ENCODE measurements at regions not wholly inside any gene's neighbourhood (a gene's known extent, or its start where the extent isn't known, plus 50 kb on each side); places are given as distances from the start of the nearest gene placed in this dataset.

DNA sequence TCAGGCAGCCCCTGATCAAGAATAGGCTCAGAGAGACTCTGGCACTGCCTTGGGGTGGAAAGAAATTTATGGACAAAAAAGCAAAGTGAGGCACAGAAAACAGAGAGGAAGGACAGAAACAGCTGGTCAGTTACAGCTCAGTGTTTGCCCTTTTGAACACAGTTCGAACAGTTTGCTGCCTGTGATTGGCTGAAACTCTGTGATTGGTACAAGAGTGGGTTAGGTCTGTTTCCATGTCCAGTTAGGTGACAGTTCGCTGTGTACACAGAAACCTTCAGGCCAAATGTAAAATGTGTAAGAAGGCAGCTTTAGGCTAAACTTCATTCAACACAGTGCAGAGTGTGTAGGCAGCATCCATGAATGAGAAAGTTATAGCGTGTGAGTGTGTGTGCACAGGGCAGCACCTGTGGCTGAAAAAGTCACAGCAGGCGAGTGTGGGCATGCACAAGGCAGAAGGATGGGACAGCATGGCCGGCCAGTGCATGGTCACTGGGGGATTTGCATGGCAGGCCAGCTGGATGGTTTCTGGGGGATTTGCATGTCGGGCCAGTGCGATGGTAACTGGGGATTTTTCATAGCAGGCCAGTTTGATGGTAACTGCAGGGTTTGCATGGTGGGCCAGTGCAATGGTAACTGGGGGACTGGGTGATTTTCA, 75.4 kb upstream of the FRMD1 start:
- Mint-ChIP-seq H3K4me3 (no peak overlapping the region), H3K4me1 (no peaks in the 10 kb centered on the region), H3K9me3 (ENCODE audit: low read depth) (no peaks in the 10 kb centered on the region), H3K27ac (no peak overlapping the region), H3K27me3 (peaks cover 14% of the 10 kb centered on the region), H3K36me3 (ENCODE audit: low read depth) (no peaks in the 10 kb centered on the region)
- intact Hi-C loops (cut with DNase I, micrococcal nuclease), result no loop called here
- DNase-seq, result no peak
- no peak for ATAC-seq
- CTCF ChIA-PET, result no interaction called here
- POLR2A ChIA-PET, result no interaction called here

DNA sequence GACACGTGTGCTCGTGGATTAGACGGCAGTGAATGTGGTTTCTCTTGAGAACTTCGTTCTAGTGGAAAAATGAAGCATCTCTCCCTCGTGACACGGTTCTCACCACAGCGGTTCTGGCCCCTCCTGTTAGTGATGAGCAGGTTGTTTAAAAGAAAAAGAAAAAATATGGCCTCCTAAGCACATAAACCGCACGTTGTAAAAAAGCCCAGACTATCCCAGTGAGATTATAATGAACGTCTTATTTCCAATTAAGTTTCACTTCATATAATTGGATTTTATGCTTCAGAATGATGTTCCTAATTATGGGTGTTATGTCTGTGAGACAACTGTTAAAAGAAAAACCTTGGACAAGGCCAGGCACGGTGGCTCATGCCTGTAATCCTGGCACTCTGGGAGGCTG, 74.5 kb upstream of the FRMD1 start:
- Mint-ChIP-seq H3K4me1 (no peaks in the 10 kb centered on the region), H3K27me3 (peaks cover 13% of the 10 kb centered on the region), H3K27ac (no peak overlapping the region), H3K4me3 (no peak overlapping the region), H3K36me3 (ENCODE audit: low read depth) (no peaks in the 10 kb centered on the region), H3K9me3 (ENCODE audit: low read depth) (no peaks in the 10 kb centered on the region)
- no peak for DNase-seq
- ChIA-PET POLR2A (no interaction called here), CTCF (no interaction called here)
- no peak for ATAC-seq
- intact Hi-C loops (cut with DNase I, micrococcal nuclease), result no loop called here

DNA sequence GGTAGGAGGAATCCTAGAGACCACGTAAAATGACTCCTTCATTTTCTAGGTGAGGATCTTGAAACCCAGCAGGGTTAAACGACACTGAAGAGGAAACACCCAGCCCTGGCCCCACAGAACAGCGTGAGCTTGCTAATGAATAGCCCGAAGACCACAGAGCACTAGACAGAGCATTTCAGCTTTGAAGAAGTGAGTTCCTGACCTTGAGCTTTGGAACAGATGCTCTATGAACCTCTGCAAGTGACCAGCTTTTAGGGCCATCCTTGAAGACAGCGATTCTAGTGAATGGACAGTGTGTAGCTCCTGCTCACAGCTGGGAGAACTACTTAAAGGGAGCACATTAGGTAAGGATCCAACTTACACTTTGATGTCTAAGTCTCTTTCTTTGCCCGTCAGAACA, 74.0 kb upstream of the FRMD1 start:
- H3K36me3 Mint-ChIP-seq (ENCODE audit: low read depth), result no peaks in the 10 kb centered on the region
- intact Hi-C loops (cut with DNase I, micrococcal nuclease), result no loop called here

DNA sequence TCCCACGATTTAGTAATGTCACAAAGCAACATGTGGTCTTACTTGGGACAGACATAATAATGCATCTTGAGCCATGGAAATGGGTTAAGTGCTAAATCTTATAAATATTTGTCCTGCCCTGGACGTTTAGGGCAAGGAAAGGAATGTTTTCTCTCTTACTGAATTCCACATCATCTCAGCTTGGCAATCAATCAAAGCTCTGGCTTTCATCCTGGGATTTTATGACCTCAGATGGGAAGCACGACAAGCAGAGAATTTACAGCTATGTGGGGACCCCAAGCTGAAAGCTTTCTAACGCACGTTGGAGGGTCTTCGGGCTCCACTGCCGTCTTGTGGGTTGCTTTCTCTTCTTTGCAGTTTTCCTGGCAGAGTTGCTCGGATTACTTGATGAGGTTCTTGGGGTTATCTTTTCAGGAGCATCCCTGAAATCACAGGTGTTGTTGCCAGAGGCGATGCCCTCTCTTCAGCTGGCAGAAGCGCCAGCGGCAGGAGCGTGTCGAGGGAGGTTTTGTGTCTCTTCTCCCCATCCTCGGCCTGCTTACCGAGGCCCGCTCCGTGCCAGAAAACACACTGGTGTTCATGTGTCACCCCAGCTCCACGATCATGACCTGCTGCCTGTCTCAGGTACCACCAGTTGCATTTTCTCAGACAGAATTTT, 73.4 kb upstream of the FRMD1 start:
- no peaks in the 10 kb centered on the region for H3K4me1 Mint-ChIP-seq
- DNase-seq, result no peak
- H3K36me3 Mint-ChIP-seq (ENCODE audit: low read depth), result no peaks in the 10 kb centered on the region
- intact Hi-C loops (cut with DNase I, micrococcal nuclease), result no loop called here
- H3K27me3 Mint-ChIP-seq, result peaks cover 11% of the 10 kb centered on the region
- H3K9me3 Mint-ChIP-seq (ENCODE audit: low read depth), result no peaks in the 10 kb centered on the region
- no peak overlapping the region for H3K27ac Mint-ChIP-seq
- ChIA-PET CTCF (no interaction called here), POLR2A (no interaction called here)
- H3K4me3 Mint-ChIP-seq, result no peak overlapping the region
- ATAC-seq, result no peak

More for the DNA sequence above, 74.0 kb upstream of the FRMD1 start:
- H3K4me3 Mint-ChIP-seq, result no peak overlapping the region
- DNase-seq (no peak), ATAC-seq (no peak)
- peaks cover 13% of the 10 kb centered on the region for H3K27me3 Mint-ChIP-seq
- ChIA-PET CTCF (no interaction called here), POLR2A (no interaction called here)
- no peaks in the 10 kb centered on the region for H3K9me3 Mint-ChIP-seq (ENCODE audit: low read depth)
- H3K4me1 Mint-ChIP-seq, result no peaks in the 10 kb centered on the region
- H3K27ac Mint-ChIP-seq, result no peak overlapping the region

DNA sequence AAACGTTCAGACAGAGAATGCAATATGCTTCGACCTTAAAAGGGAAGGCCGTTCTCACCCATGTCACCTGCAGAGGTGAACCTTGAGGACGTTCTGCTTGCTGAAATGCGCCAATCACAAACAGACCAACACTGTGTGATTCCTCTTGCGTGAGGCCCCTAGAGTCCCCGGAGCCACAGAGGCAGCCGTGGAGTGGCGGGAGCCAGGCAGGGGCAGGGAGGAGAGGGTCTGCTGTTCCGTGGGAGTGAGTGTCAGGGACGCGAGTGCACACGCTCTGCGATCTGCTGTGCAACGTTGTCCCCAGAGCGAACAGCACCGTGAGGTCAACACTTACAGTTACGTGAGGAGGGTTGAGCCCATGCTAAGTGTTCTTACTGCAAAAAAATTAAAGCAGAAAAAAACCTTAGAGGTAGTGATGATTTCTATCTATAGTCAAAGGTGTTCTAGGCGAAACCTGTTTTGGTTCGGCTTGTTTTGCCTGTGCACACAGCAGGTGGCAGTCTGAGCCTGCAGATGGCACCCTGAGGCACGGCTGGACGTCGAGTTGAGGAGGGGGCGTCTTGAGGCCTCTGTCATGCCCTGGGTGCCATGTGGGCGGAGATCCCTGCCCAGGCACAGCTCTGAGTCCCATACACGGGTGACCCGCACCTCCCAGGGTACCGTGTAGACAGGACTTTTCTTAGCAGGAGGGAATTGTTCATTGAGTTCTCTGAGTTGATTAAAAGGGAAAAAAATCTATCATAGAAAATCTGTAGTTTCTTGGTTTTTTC, 71.7 kb upstream of the FRMD1 start:
- intact Hi-C loops (cut with DNase I, micrococcal nuclease), result loop anchor here in 1 of 2 experiments (2.0 kb wide), 1 partner anchor 206 kb away; no protein-coding TSS in a partner anchor
- POLR2A ChIA-PET, result no interaction called here
- Mint-ChIP-seq H3K36me3 (ENCODE audit: low read depth) (no peaks in the 10 kb centered on the region), H3K27me3 (peaks cover 5% of the 10 kb centered on the region), H3K4me1 (no peaks in the 10 kb centered on the region), H3K4me3 (no peak overlapping the region), H3K9me3 (ENCODE audit: low read depth) (no peaks in the 10 kb centered on the region), H3K27ac (no peak overlapping the region)
- no peak for DNase-seq
- ATAC-seq, result no peak
- CTCF ChIA-PET, result no interaction called here

DNA sequence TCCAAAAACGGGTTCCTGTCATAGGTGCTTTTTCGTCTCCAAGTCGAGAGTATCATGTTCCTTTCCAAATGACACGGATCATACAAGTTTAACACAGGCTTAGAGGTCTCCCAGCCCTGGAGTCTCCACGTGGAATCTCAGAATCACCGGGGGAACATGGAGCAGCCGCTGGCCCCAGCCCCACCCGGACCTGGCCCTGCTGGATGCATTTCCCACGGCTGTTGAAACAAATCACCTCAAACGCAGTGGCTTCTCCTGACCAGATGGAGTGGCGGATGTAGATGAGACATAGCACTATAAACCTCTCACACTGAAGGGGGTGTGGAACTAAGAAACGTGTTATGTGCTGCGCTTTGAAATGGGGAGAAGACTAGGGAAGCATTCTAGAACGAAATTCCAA, 70.0 kb upstream of the FRMD1 start:
- ATAC-seq (no peak), DNase-seq (no peak)
- no peaks in the 10 kb centered on the region for H3K9me3 Mint-ChIP-seq (ENCODE audit: low read depth)
- H3K36me3 Mint-ChIP-seq (ENCODE audit: low read depth), result no peaks in the 10 kb centered on the region
- H3K27me3 Mint-ChIP-seq, result peaks cover 7% of the 10 kb centered on the region
- ChIA-PET CTCF (no interaction called here), POLR2A (no interaction called here)
- no peak overlapping the region for H3K4me3 Mint-ChIP-seq
- no peak overlapping the region for H3K27ac Mint-ChIP-seq
- H3K4me1 Mint-ChIP-seq, result no peaks in the 10 kb centered on the region
- intact Hi-C loops (cut with DNase I, micrococcal nuclease), result no loop called here

DNA sequence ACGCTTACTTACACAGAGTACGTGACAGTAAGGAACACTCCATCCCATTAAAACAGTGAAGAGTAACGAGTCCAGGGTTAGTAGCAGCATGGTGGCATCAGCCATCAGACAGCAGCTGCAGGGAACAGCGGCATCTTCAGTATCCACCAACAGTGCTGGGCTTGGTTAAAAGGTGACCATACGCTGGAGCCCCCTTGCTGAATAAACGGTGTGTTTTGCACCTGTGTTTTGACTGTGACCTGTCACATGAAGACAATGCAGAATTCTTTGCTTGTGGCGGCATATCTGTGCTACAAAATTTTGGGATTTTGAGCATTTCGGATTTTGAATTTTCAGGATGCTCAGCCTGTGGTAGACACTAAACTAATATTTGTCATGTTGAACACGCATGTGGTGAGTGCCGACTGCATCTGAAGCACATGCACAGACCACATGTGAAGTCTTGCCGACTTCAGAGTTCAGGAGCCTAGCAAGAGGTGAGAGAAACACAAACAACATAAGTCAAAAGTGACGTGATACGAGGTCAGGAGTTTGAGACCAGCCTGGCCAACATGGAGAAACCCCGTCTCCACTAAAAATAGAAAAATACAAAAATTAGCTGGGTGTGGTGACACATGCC, 69.3 kb upstream of the FRMD1 start:
- Mint-ChIP-seq H3K27ac (no peak overlapping the region), H3K9me3 (ENCODE audit: low read depth) (no peaks in the 10 kb centered on the region), H3K4me3 (no peak overlapping the region), H3K4me1 (no peaks in the 10 kb centered on the region), H3K27me3 (peaks cover 9% of the 10 kb centered on the region), H3K36me3 (ENCODE audit: low read depth) (no peaks in the 10 kb centered on the region)
- POLR2A ChIA-PET, result no interaction called here
- CTCF ChIA-PET, result no interaction called here
- no peak for ATAC-seq
- intact Hi-C loops (cut with DNase I, micrococcal nuclease), result no loop called here
- no peak for DNase-seq

DNA sequence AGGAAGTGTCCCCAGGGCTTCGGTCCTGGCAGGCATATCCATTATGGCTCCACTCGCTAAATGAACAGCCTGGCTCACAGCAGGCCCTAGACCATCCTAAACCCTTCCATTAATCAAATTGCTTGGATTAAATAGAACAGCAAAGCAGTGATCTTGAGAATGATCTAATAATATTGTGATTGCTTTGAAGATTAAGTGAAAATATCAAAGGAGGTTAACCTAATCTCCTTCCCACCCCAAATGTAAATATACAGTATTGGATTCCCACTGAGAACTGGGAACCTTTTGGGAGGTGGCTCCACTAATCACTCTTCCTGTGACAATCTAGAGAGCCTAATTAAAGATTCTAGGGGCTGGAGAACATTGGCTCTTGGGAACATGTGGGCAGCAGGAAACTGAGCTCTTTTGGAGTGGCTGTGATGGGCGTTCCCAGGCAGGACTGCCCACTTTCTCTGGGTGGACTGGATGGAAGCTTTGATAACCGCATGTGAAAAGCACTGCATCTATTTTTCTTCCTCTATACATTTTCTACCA, 68.3 kb upstream of the FRMD1 start:
- Mint-ChIP-seq H3K4me1 (no peaks in the 10 kb centered on the region), H3K27me3 (peaks cover 9% of the 10 kb centered on the region), H3K27ac (no peak overlapping the region), H3K4me3 (no peak overlapping the region), H3K36me3 (ENCODE audit: low read depth) (no peaks in the 10 kb centered on the region), H3K9me3 (ENCODE audit: low read depth) (no peaks in the 10 kb centered on the region)
- intact Hi-C loops (cut with DNase I, micrococcal nuclease), result no loop called here
- ATAC-seq (no peak), DNase-seq (no peak)
- ChIA-PET CTCF (no interaction called here), POLR2A (no interaction called here)

DNA sequence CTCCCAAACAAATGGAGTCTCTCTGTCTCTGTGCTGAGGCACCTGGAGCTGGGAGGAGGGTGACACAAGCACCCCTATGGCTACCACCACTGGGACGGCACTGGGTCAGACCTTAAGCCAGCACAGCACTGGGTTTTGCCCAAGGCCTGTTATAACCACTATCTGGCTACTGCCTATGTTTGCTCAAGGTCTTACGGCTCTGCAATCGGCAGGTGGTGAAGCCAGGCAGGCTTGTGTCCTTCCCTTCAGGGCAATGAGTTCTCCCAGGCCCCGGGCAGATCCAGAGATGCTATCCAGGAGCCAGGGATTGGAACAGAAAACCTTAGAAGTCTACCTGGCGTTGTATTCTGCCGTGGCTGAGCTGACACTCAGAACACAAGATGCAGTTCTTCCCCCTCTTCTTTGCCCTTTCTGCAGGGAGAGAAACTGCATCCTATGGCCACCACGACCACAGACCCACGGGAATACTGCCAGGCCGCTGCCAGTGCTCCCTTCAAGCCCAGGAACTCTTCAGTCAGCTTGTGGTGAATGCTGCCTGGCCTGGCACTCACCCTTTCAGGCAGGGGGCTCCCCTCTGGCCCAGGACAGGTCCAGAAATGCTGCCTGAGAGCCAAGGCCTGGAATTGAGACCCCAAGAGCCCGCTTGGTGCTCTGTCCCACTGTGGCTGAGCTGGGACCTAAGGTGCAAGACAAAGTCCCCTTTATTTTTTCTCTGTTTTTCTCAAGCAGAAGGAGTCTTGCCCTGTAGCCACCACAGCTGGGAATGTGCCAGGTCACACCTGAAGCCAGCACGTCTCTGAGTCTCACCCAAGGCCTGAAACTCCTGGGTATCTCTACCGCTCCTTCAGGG, 67.0 kb upstream of the FRMD1 start:
- no peak for ATAC-seq
- intact Hi-C loops (cut with DNase I, micrococcal nuclease), result no loop called here
- Mint-ChIP-seq H3K4me3 (no peak overlapping the region), H3K27ac (no peak overlapping the region), H3K9me3 (ENCODE audit: low read depth) (no peaks in the 10 kb centered on the region), H3K4me1 (no peaks in the 10 kb centered on the region), H3K36me3 (ENCODE audit: low read depth) (no peaks in the 10 kb centered on the region), H3K27me3 (peaks cover 9% of the 10 kb centered on the region)
- no peak for DNase-seq
- POLR2A ChIA-PET, result no interaction called here
- CTCF ChIA-PET, result interaction anchor here (0.6 kb wide), 1 partner anchor 616 kb away, joined by 4 read pairs; no protein-coding TSS in a partner anchor

DNA sequence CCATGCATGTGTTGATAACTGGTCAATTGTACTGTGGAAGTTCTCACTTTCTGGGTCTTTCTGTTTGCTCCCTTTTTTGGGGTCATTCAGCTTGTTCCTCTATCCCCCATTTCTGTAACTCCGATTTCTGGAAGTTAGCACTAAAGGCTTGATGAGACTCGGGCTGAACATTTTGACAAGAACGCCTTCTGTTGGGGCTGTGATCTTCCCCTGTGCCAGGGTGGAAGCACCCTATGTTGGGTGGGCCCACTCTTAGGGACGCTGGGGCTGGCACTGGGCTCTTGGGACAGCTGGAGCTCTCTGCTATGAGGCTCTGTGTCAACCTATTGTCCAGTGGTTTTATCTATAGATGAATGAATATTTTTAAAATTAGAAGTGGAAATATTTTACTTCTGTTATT, 60.1 kb upstream of the FRMD1 start:
- POLR2A ChIA-PET, result no interaction called here
- H3K9me3 Mint-ChIP-seq (ENCODE audit: low read depth), result no peaks in the 10 kb centered on the region

DNA sequence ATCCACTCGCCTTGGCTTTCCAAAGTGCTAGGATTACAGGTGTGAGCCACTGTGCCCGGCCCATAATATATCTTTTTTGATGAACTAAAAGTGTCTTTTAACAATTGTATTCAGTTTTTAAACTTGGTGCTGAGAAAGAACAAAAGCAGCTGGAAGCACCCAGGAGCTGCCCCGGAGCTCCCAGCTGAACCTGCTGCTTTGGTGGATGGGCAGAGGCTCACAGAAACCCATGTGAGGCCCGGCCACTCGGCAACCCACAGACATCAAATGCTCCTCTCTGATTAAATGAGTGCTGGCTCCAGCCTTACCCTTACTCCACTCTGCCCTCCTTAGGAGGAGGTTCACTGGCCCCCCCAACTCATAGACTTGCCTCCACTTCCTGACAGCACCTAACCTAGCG, 59.4 kb upstream of the FRMD1 start:
- POLR2A ChIA-PET, result no interaction called here
- peaks cover 10% of the 10 kb centered on the region for H3K27me3 Mint-ChIP-seq
- intact Hi-C loops (cut with DNase I, micrococcal nuclease), result no loop called here
- DNase-seq, result no peak
- CTCF ChIA-PET, result no interaction called here
- no peaks in the 10 kb centered on the region for H3K4me1 Mint-ChIP-seq
- H3K4me3 Mint-ChIP-seq, result no peak overlapping the region
- H3K36me3 Mint-ChIP-seq (ENCODE audit: low read depth), result no peaks in the 10 kb centered on the region
- no peak overlapping the region for H3K27ac Mint-ChIP-seq
- no peaks in the 10 kb centered on the region for H3K9me3 Mint-ChIP-seq (ENCODE audit: low read depth)
- ATAC-seq, result no peak

More for the DNA sequence above, 60.1 kb upstream of the FRMD1 start:
- Mint-ChIP-seq H3K4me1 (no peaks in the 10 kb centered on the region), H3K27ac (no peak overlapping the region), H3K27me3 (peaks cover 11% of the 10 kb centered on the region), H3K4me3 (no peak overlapping the region), H3K36me3 (ENCODE audit: low read depth) (no peaks in the 10 kb centered on the region)
- CTCF ChIA-PET, result no interaction called here
- ATAC-seq (no peak), DNase-seq (no peak)
- intact Hi-C loops (cut with DNase I, micrococcal nuclease), result no loop called here

All from activated CD4-positive, alpha-beta T cell treated with anti-CD3 and anti-CD28 coated beads for 36 hours (primary cell).